ENCODE measurements at regions not wholly inside any gene's neighbourhood (a gene's known extent, or its start where the extent isn't known, plus 50 kb on each side); places are given as distances from the start of the nearest gene placed in this dataset.

DNA sequence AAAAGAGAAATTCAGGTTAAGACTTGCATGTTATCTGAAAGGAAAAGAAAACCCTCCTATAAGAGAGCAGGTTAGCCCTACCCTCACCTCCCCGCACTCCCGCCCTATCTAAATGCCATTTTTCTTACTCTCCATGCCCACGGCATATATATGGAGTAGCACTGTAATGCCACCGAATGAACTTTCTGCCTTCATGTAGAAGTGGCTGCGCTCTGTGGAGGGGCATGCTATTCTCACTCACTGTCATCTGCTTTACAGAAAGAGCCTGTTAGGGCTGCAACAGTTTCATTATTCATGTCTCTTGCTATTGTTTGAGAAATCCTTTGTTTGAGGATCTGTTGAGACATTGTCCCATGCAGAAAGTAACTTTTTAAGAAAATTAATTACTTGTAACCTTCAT lies 1190.6 kb downstream of the SORCS1 start:
- DNase-seq (ENCODE audit: low read depth, low spot score), result no peak
- Histone ChIP-seq H3K27ac (ENCODE audit: control insufficient read depth, insufficient read depth, low read length) (no peak overlapping the region), H3K4me1 (ENCODE audit: control insufficient read depth, extremely low read depth, insufficient read depth, low read length) (no peaks in the 10 kb centered on the region), H3K36me3 (ENCODE audit: control insufficient read depth in 2 of 2, extremely low read depth in 1 of 2, insufficient read depth in 2 of 2, low read length in 2 of 2) (no peaks in the 10 kb centered on the region), H3K4me3 (ENCODE audit: control insufficient read depth in 2 of 3, extremely low read depth in 1 of 3, insufficient read depth in 2 of 3, low read depth in 1 of 3, low read length in 3 of 3) (no peak overlapping the region), H3K9ac (ENCODE audit: control insufficient read depth, extremely low read depth, insufficient read depth, low read length) (no peak overlapping the region), H3K9me3 (ENCODE audit: control insufficient read depth, low read depth, low read length) (no peaks in the 10 kb centered on the region), H4K20me1 (ENCODE audit: control insufficient read depth, extremely low read depth, insufficient read depth, low read length) (no peaks in the 10 kb centered on the region), H3K4me2 (ENCODE audit: control insufficient read depth, extremely low read depth, insufficient read depth, low read depth, low read length) (no peak overlapping the region), H3K27me3 (ENCODE audit: control insufficient read depth, extremely low read depth, insufficient read depth, low read length) (no peaks in the 10 kb centered on the region), H3K79me2 (ENCODE audit: control insufficient read depth, insufficient read depth, low read length) (no peaks in the 10 kb centered on the region), H2AFZ (ENCODE audit: control insufficient read depth, low read length) (no peak overlapping the region), H3K9me1 (ENCODE audit: control insufficient read depth, extremely low read depth, insufficient read depth, low read length) (no peaks in the 10 kb centered on the region)
- no peak for FAIRE-seq
- TF ChIP-seq, protein P1, sequence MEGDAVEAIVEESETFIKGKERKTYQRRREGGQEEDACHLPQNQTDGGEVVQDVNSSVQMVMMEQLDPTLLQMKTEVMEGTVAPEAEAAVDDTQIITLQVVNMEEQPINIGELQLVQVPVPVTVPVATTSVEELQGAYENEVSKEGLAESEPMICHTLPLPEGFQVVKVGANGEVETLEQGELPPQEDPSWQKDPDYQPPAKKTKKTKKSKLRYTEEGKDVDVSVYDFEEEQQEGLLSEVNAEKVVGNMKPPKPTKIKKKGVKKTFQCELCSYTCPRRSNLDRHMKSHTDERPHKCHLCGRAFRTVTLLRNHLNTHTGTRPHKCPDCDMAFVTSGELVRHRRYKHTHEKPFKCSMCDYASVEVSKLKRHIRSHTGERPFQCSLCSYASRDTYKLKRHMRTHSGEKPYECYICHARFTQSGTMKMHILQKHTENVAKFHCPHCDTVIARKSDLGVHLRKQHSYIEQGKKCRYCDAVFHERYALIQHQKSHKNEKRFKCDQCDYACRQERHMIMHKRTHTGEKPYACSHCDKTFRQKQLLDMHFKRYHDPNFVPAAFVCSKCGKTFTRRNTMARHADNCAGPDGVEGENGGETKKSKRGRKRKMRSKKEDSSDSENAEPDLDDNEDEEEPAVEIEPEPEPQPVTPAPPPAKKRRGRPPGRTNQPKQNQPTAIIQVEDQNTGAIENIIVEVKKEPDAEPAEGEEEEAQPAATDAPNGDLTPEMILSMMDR (optimal IDR thresholded peaks at IDR 0.05 in 1 of 3, IDR thresholded peaks at IDR 0.05 in 1 of 3, conservative IDR thresholded peaks at IDR 0.05 in 1 of 3; ENCODE audit: extremely low read depth in 1 of 3, insufficient read depth in 2 of 3, low read length in 3 of 3), result no peak
- TF ChIP-seq EZH2 (IDR thresholded peaks at IDR 0.05; ENCODE audit: low read length), result no peak
- dilution Hi-C loops (cut with MboI; ENCODE audit: extremely low pct_ligation_motif_present, low sequenced_read_pairs), result no loop called here

DNA sequence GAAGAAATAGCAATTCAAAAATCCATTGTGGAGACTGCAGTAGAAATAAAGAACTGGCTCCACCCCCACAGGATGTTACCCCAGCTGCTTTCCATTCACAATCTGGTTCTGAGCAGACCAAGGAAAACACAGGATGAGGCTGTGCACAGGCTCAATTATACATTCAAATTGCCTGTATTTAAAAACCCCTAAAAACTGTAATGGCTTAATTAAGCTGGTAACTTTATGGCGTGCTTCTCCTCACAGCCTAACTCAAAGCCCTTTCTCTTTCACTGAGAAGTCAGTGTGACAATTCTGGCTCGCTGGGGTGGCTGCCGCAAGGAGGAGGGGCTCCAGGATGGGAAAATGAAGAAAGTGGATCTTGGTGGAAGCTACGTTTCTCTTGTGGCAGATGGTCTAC lies 1191.1 kb downstream of the SORCS1 start:
- no peak overlapping the region for H3K4me2 ChIP-seq (ENCODE audit: control insufficient read depth, extremely low read depth, insufficient read depth, low read depth, low read length)
- H3K79me2 ChIP-seq (ENCODE audit: control insufficient read depth, insufficient read depth, low read length), result no peaks in the 10 kb centered on the region
- no peak overlapping the region for H2AFZ ChIP-seq (ENCODE audit: control insufficient read depth, low read length)
- no peaks in the 10 kb centered on the region for H3K9me3 ChIP-seq (ENCODE audit: control insufficient read depth, low read depth, low read length)
- H3K27me3 ChIP-seq (ENCODE audit: control insufficient read depth, extremely low read depth, insufficient read depth, low read length), result no peaks in the 10 kb centered on the region
- H3K9ac ChIP-seq (ENCODE audit: control insufficient read depth, extremely low read depth, insufficient read depth, low read length), result no peak overlapping the region
- dilution Hi-C loops (cut with MboI; ENCODE audit: extremely low pct_ligation_motif_present, low sequenced_read_pairs), result no loop called here
- H4K20me1 ChIP-seq (ENCODE audit: control insufficient read depth, extremely low read depth, insufficient read depth, low read length), result no peaks in the 10 kb centered on the region
- no peak overlapping the region for H3K4me3 ChIP-seq (ENCODE audit: control insufficient read depth in 2 of 3, extremely low read depth in 1 of 3, insufficient read depth in 2 of 3, low read depth in 1 of 3, low read length in 3 of 3)
- H3K9me1 ChIP-seq (ENCODE audit: control insufficient read depth, extremely low read depth, insufficient read depth, low read length), result no peaks in the 10 kb centered on the region
- no peaks in the 10 kb centered on the region for H3K4me1 ChIP-seq (ENCODE audit: control insufficient read depth, extremely low read depth, insufficient read depth, low read length)
- DNase-seq (ENCODE audit: low read depth, low spot score), result no peak
- no peak for FAIRE-seq
- TF ChIP-seq, protein P1 (optimal IDR thresholded peaks at IDR 0.05 in 1 of 3, IDR thresholded peaks at IDR 0.05 in 1 of 3, conservative IDR thresholded peaks at IDR 0.05 in 1 of 3; ENCODE audit: extremely low read depth in 1 of 3, insufficient read depth in 2 of 3, low read length in 3 of 3), result no peak
- TF ChIP-seq EZH2 (IDR thresholded peaks at IDR 0.05; ENCODE audit: low read length), result no peak
- H3K36me3 ChIP-seq (ENCODE audit: control insufficient read depth in 2 of 2, extremely low read depth in 1 of 2, insufficient read depth in 2 of 2, low read length in 2 of 2), result no peaks in the 10 kb centered on the region
- H3K27ac ChIP-seq (ENCODE audit: control insufficient read depth, insufficient read depth, low read length), result no peak overlapping the region

Data from keratinocyte (primary cell).